Astrocyte (in vitro differentiated cells and primary cell): ENCODE measurements at regions not wholly inside any gene's neighbourhood (a gene's known extent, or its start where the extent isn't known, plus 50 kb on each side); places are given as distances from the start of the nearest gene placed in this dataset.

Source experiments
- CTCF ChIP-seq: IDR thresholded peaks from 2 replicates; pipeline ENCODE4 v1.5.1; 2011; ENCODE audit warnings: low read depth, mild to moderate bottlenecking, inconsistent platforms, low read length, moderate library complexity; ENCODE audit not compliant: insufficient read depth
- EZH2 ChIP-seq: IDR thresholded peaks from 2 replicates; pipeline ENCODE4 v1.6.1; 2012; ENCODE audit warnings: mild to moderate bottlenecking, low read length, inconsistent platforms; ENCODE audit not compliant: insufficient read depth

- no peak for TF ChIP-seq CTCF
- no peak for TF ChIP-seq EZH2
These were observed 67.1 kb upstream of the MAGI2 start for GRCh38 chr7:79520543-79520942.
